SK-N-SH (cell line): ENCODE measurements at regions not wholly inside any gene's neighbourhood (a gene's known extent, or its start where the extent isn't known, plus 50 kb on each side); places are given as distances from the start of the nearest gene placed in this dataset.

Source experiments
- MAX ChIP-seq: IDR thresholded peaks from 2 replicates; pipeline ENCODE4 v1.4.0; 2012; ENCODE audit warnings: low read depth
- POLR2AphosphoS5 ChIP-seq: IDR thresholded peaks from 2 replicates; pipeline ENCODE4 v1.6.1; 2012; ENCODE audit warnings: low read depth, low read length
- REST ChIP-seq: IDR thresholded peaks from 2 replicates; pipeline ENCODE4 v1.6.1; 2012; ENCODE audit warnings: mild to moderate bottlenecking, low read depth, low read length, moderate library complexity
- SMC3 ChIP-seq: IDR thresholded peaks from 2 replicates; pipeline ENCODE4 v1.6.1; 2012; ENCODE audit warnings: low read depth, low read length, improper control_type of control experiment
- YY1 ChIP-seq: IDR thresholded peaks from 2 replicates; pipeline ENCODE4 v1.4.0; 2012; ENCODE audit warnings: low read depth, mild to moderate bottlenecking
- TF ChIP-seq, protein P1 (sequence below): fragments of 200-600 bp; sonication (generic); IDR thresholded peaks from 2 replicates; pipeline ENCODE4 v1.6.1; 2017; ENCODE audit warnings: antibody characterized with exemption, mild to moderate bottlenecking, moderate library complexity

DNA sequence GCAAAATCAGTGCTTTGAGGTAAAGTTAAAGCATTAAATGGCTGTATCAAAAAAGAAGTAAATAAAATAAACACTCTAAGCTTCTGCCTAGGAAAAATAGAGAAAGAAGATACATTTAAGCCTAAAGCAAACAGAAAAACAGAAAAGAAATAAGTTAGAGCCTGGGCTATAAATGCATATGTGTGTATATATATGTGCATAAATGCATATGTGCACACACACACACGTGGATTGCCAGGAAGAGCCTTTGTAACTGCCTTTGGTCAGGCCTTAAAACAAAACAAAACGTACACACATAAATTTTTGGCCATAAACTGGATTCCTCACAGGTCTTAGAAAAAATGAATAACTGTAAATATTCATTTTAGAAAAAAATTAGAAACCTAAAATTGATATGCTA, 925.8 kb downstream of the MRPL39 start:
- TF ChIP-seq YY1 = no peak
- TF ChIP-seq REST = no peak
- TF ChIP-seq, protein P1, sequence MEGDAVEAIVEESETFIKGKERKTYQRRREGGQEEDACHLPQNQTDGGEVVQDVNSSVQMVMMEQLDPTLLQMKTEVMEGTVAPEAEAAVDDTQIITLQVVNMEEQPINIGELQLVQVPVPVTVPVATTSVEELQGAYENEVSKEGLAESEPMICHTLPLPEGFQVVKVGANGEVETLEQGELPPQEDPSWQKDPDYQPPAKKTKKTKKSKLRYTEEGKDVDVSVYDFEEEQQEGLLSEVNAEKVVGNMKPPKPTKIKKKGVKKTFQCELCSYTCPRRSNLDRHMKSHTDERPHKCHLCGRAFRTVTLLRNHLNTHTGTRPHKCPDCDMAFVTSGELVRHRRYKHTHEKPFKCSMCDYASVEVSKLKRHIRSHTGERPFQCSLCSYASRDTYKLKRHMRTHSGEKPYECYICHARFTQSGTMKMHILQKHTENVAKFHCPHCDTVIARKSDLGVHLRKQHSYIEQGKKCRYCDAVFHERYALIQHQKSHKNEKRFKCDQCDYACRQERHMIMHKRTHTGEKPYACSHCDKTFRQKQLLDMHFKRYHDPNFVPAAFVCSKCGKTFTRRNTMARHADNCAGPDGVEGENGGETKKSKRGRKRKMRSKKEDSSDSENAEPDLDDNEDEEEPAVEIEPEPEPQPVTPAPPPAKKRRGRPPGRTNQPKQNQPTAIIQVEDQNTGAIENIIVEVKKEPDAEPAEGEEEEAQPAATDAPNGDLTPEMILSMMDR = no peak
- no peak for TF ChIP-seq POLR2AphosphoS5
- no peak for TF ChIP-seq MAX
- TF ChIP-seq SMC3 = no peak
